Frontal cortex (tissue), 3 donors: ENCODE measurements at regions not wholly inside any gene's neighbourhood (a gene's known extent, or its start where the extent isn't known, plus 50 kb on each side); places are given as distances from the start of the nearest gene placed in this dataset.
"Not testable (repeated sequence)": the region's sequence is repeated elsewhere in the genome, so short reads cannot be mapped to it uniquely, and the experiment has no call there.

Experiments
- DNase-seq, 2 donors: peaks; one replicate each; pipeline ENCODE4 v3.0.0; 2012; ENCODE audit warnings: low spot score in 2 of 2
- FAIRE-seq: peaks from 2 replicates; lab custom pipeline; 2012; peaks lifted over from hg19 to GRCh38; lab: Jason Lieb, UNC
- donor health status: control.
- donor health status: control.
- donor health status: control.

GRCh38 chr1:199245946-199246345, 607.1 kb downstream of the PTPRC start:
- FAIRE-seq, result no peak
- DNase-seq, result no peak

- DNase-seq (no peak), FAIRE-seq (no peak)
Measured at GRCh38 chr1:199246716-199247115, 607.9 kb downstream of the PTPRC start.

- DNase-seq (no peak), FAIRE-seq (no peak)
Measured at GRCh38 chr1:199247891-199248290, 609.1 kb downstream of the PTPRC start.

GRCh38 chr1:199254040-199254439, 615.2 kb downstream of the PTPRC start:
- FAIRE-seq, DNase-seq: not testable (repeated sequence)

- FAIRE-seq, result no peak
Measured at GRCh38 chr1:199261328-199261727, 622.5 kb downstream of the PTPRC start.

DNA sequence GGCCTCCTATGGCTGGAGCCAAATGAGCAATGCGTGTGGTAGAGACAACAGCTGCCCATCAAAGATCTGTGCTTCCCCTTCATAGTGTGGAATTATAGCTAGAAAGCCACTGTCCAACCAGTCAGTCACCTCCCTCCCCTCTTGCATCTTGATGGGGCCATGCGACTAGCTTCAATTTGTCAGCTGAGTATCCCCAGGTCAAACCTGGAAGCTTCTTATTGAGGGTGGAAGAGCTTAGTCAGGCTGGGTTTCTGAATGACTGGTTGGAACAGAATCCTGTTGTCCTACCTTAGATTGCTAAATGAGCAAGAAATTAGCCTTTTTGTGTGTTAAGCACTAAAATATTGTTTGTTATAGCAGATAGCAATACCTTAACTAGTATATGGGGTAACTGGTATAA, 625.4 kb downstream of the PTPRC start:
- DNase-seq (no peak), FAIRE-seq (no peak)

More at GRCh38 chr1:199261328-199261727, 622.5 kb downstream of the PTPRC start:
- DNase-seq, result no peak

GRCh38 chr1:199264911-199265310, 626.1 kb downstream of the PTPRC start:
- FAIRE-seq, result no peak
- DNase-seq, result no peak

GRCh38 chr1:199265319-199265718, 626.5 kb downstream of the PTPRC start:
- DNase-seq (no peak), FAIRE-seq (peak; percentile 23)

GRCh38 chr1:199269241-199269640, 630.4 kb downstream of the PTPRC start:
- DNase-seq (no peak), FAIRE-seq (no peak)

DNA sequence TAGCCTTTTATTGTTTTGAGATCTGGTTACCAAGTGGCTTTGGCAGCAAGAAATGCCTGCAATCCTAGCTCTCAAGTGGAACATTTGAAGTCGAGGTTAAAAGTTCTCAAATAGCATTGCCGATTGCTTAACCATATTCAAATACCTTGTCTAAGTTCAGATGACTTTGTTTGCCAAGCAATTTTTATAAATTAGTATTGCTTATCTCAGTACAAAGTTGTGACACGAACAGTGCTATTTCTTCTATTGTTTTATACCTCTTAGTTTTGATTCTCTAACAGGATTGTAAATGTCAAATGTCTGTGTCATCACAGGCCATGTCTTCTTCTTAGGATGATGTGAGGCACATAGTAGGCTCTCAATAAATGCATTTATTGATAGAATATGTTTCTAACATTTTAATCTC, 633.3 kb downstream of the PTPRC start:
- DNase-seq, result no peak
- no peak for FAIRE-seq

GRCh38 chr1:199272628-199273086, 633.8 kb downstream of the PTPRC start:
- FAIRE-seq (no peak), DNase-seq (no peak)

DNA sequence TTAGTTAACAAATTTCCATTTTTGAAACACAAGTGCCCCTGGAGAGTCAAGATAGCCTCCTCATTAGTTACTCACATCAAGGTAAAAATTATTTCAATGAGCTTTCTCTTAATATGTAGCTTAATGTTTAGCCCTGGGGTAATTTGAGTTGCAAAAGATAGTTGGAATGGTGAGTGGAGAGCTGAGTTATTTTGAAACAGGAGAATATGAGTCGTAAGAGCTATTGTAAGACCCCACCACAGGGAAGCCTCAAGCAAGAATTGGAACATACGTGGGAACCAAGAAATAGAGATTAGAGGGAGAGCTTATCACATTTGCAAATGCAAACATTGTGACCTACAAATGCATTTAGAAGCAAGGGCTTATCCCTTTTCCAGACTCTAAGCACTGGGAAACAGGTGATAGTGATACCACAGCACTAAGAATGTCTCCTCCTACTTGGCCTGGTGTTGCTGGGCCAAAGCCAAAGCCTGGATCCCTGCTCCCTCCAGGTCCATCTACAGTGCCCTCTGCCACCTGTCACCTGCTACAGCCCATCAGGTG, 635.1 kb downstream of the PTPRC start:
- DNase-seq (no peak), FAIRE-seq (no peak)

DNA sequence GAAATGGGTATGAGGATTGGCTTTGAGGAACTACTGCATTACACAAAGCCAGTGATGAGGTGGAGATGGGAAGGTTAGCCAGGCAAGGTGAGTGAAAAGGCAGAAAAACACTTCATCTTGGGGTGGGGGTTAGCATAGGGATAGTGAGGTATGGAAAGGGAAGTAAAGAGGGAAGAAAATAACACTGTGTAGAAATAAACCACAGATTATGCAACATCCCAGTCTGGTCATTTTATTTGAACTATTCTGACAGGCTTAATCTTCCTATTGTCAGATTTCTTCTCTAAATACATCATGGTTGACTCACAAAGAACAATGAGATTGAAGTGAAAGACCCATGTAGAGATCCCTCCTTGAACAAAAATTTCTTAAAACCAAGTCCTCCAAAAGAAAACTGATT, 640.2 kb downstream of the PTPRC start:
- FAIRE-seq, result no peak
- DNase-seq, result no peak

- no peak for DNase-seq
Measured at GRCh38 chr1:199279872-199280645, 641.2 kb downstream of the PTPRC start.

GRCh38 chr1:199282751-199283305, 644.0 kb downstream of the PTPRC start:
- FAIRE-seq (no peak), DNase-seq (no peak)

More at GRCh38 chr1:199279872-199280645, 641.2 kb downstream of the PTPRC start:
- no peak for FAIRE-seq

- no peak for DNase-seq
Measured at GRCh38 chr1:199283794-199284193, 645.0 kb downstream of the PTPRC start.

GRCh38 chr1:199287206-199287605, 648.4 kb downstream of the PTPRC start:
- no peak for FAIRE-seq
- no peak for DNase-seq

More at GRCh38 chr1:199283794-199284193, 645.0 kb downstream of the PTPRC start:
- FAIRE-seq, result no peak

- FAIRE-seq, result no peak
- DNase-seq, result no peak
Measured at GRCh38 chr1:199287647-199288046, 648.8 kb downstream of the PTPRC start.

GRCh38 chr1:199290186-199290585, 651.3 kb downstream of the PTPRC start:
- no peak for FAIRE-seq
- DNase-seq, result no peak

DNA sequence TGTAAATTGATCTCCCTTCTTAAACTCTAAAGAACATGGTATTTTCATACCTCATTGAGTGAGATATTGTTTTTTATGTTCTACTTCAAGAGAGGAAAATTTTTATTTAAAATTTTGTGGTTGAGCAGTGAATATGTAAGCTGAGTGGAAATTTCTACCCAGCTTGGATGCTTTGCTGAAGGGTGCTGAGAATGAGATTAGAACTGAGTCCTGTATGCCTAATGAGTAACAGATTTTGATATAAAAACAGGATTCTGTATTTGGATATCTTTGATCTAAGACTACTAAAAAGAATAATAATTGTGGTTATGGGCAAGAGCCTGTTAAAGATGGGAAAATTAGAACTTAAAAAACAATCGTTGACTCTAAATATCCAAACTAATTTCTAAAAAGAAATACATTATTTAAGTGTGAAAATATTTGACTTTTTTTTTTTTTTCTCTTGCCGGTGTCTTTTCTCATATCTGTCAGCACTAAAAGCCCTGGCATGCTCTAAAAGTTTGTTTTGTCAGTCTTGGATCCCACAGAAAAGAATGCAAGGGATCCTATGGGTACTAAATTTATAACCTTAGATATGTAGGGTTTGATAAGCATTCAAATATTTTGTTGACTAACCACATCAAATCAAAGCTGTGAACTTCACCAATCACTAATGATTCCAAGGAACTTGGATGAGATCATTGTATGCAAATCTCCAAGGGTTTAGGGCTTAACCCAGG, 652.3 kb downstream of the PTPRC start:
- FAIRE-seq, result no peak
- DNase-seq, result no peak

DNA sequence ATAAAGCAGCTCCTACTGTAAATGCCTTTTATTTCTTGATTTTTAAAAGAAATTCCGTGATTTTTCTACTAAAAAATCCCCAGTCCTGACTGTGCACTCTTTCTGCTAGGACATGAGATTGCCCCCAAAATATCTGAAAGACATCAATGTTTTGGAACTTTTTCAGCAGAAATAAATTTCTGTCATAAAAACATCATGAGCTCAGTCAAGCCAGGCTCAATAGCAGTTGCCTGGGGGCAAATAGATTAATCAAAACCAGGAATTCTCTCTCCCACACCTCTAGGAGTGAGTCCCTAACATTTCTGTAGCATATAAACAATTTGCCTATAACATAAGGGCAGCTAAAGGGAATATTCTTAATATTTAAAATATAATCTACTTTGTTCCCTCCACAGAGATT, 654.1 kb downstream of the PTPRC start:
- no peak for DNase-seq
- no peak for FAIRE-seq
